C4-2B (cell line): ENCODE measurements at regions not wholly inside any gene's neighbourhood (a gene's known extent, or its start where the extent isn't known, plus 50 kb on each side); places are given as distances from the start of the nearest gene placed in this dataset.

Source experiments
- ZFX ChIP-seq: fragments of 450-650 bp; IDR thresholded peaks from 2 replicates; pipeline ENCODE4 v1.6.1; 2017
- TF ChIP-seq, protein P1 (sequence below): fragments of 450-650 bp; conservative IDR thresholded peaks from 2 replicates; pipeline ENCODE4 v1.5.1; 2017; ENCODE audit warnings: mild to moderate bottlenecking

DNA sequence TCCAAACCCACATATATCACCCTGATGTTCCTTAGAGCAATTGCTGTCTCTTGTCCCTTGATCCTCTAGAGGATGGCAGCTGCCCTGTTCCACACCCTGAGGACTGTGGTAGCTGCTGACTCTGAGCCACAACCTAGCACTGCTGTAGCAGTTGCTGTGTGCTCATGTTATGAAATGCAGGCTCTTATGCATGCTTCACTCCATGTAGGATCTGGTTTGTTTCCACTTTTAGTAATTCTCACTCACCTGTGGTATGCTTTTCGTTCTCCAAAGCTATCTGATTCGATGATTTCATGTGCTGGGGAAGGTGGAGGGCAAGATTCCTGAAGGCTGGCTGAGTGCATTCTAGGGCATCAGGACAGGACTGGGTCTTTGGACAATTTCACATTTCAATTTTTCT is 649.0 kb upstream of the RAB6C start:
- TF ChIP-seq, protein P1, sequence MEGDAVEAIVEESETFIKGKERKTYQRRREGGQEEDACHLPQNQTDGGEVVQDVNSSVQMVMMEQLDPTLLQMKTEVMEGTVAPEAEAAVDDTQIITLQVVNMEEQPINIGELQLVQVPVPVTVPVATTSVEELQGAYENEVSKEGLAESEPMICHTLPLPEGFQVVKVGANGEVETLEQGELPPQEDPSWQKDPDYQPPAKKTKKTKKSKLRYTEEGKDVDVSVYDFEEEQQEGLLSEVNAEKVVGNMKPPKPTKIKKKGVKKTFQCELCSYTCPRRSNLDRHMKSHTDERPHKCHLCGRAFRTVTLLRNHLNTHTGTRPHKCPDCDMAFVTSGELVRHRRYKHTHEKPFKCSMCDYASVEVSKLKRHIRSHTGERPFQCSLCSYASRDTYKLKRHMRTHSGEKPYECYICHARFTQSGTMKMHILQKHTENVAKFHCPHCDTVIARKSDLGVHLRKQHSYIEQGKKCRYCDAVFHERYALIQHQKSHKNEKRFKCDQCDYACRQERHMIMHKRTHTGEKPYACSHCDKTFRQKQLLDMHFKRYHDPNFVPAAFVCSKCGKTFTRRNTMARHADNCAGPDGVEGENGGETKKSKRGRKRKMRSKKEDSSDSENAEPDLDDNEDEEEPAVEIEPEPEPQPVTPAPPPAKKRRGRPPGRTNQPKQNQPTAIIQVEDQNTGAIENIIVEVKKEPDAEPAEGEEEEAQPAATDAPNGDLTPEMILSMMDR: no peak
- no peak for TF ChIP-seq ZFX
